Inflammatory macrophage treated with lipopolysaccharide for 1 hour (primary cell): ENCODE measurements at regions not wholly inside any gene's neighbourhood (a gene's known extent, or its start where the extent isn't known, plus 50 kb on each side); places are given as distances from the start of the nearest gene placed in this dataset.

Source experiments
- DNase-seq, 2 donors: peaks; one replicate each; pipeline ENCODE4 v3.0.0-alpha.2; 2020 to 2022

GRCh38 chr5:167512111-167512510, 779.3 kb upstream of the WWC1 start:
- DNase-seq: no peak

DNA sequence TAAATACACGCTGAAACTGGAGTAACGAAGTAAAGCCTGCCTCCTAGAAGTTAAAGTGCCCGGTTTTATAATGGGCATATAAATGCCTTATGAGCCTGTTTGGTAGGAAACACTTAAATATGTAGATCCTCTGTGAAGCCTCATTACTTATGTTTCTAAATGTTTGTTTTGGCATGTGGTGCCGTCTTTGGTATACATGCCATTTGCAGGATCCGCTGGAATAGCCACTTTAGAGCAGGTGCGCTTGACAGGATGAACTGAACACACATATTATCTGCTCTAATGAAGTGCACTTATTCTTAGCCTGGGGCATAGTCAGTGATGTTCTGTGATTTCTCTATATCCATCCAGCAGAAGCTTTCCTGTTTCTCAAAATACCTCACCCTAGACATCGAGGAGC, 778.1 kb upstream of the WWC1 start:
- DNase-seq: no peak

- DNase-seq: no peak
Measured at GRCh38 chr5:167514461-167514860, 777.0 kb upstream of the WWC1 start.

DNA sequence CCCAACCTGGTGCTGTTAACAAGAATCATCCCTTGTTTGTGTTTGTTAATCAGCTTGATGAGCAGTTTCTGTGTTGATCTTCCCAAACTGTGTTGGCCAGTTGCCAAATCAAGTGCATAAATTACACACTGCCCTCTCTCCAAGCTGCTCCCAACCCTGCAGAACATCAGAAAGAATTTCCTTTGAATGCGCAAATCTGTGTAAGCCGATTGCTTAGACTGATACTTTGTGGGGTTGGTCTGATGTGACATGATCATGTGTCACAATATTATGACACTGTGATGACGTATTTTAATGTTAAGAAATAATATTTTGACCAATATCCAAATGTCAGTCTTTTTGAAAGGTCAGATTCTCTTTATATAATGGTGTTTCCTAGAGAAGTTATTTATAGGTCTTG, 766.4 kb upstream of the WWC1 start:
- no peak for DNase-seq

DNA sequence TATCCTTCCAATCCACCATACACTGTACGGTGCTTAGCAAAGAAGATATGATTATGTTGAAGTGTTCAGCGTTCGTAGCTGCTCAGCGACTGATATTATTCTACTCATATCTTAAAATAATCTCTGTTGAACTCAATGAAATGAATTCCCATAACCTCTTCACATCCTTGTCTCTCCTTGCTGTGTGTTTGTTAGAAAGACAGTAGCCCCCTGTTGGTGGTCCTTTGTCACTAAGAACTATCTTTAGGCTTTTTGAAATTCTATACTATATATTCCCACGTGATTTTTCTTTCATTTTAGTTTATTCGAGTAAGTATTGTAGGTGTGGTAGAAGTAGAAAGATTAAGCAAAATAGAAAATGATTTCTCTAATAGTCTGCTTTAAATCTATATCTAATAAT, 762.8 kb upstream of the WWC1 start:
- DNase-seq: no peak

DNA sequence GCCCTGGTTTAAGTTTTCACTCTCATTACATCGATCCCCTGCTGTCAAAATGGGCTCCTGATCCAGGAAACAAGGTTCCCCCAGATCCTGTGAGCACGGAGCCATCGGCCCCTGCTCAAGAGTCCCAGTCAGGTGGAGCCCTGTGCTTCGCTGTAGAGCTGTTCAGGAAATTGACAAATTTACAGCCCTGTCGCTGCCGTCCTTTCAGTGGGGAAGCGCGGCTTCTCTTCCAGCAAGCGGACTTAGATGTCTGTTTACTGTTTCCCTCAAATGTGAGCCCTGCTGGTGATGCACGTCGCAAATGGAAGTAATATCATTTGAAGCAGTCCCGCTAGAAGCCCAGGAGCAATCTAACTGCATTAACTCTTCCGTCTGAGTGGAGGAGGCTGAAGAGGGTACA, 760.9 kb upstream of the WWC1 start:
- DNase-seq: no peak

DNA sequence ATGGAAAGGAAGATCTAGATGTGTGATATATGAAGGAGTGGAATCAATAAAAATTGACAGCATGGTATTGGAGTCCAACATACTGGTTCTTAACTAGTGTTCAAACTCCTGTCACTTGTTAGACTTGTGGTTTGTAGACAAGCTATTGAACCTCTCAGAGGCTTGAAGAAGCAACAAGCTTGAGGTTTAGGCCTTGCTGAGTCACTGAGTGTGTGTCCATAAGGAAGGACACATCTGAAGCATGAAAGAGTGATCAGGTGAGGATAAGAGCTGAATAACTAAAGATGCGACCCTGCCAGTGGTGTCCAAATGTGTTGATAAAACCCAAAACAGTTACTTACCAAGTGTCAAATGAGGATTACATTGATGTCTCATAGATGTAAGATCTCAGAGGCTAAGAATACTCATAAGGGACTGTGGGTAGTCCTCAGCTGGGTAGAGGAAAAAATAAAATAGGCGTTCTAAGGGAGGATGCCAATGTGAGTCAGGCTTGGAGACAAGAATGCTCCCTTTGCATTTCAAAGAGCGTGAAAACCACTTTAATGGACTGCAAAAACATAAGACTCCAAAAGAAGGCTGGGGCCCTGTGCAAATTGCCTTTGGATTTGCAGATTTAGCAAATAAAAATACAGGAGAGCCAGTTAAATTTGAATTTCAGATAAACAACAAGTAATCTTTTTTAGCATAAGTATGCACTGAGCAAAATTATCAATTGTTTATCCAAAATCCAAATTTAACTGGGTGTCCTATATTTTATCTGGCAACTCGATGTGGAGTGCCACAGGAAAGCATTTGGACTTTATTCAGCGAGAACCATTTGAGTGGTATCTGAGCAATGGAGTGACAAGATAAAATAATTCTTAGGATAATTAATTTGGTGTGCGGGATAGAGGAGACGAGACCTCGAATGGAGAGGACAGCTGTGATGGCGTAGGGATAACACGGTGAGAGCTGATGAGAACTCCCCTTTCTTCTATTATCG, 757.3 kb upstream of the WWC1 start:
- DNase-seq: no peak

GRCh38 chr5:167539747-167540146, 751.7 kb upstream of the WWC1 start:
- DNase-seq: no peak

DNA sequence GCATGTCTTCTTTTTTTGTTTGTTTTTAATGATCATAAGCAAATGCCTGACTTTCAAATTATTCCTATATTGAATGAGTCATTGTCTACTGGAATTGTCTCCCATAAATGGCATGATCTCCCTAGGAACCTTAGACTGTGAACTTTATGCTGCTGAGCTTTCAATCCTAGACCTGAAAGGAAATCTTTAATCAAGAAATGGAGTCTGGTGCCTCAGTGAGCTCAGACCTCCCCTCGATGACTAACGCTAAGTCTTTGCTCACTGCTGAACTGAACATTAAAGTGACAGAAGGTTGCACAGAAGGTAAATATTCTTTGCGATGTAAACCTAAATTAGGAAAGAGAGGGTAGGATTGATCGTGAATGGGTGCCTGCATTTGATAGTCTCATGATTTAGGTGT, 745.2 kb upstream of the WWC1 start:
- no peak for DNase-seq

DNA sequence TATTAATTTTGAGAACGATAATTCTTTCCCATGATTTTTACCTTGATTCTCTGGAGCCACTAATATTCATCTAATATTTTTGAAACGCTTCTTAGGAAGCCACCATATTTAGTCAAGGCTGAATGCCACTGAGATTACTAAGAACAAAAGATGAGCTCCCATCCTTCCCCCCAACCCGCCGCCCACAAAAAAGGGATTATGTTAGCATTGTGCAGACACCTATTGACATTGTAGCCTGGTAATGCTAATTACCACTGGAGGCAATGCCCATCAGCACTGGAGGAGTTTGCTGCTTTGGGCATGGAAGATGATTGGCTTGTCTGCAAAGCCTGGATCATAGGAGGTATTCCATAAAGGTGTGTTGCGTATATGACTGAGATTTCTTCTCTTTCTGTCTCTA, 739.1 kb upstream of the WWC1 start:
- no peak for DNase-seq

DNA sequence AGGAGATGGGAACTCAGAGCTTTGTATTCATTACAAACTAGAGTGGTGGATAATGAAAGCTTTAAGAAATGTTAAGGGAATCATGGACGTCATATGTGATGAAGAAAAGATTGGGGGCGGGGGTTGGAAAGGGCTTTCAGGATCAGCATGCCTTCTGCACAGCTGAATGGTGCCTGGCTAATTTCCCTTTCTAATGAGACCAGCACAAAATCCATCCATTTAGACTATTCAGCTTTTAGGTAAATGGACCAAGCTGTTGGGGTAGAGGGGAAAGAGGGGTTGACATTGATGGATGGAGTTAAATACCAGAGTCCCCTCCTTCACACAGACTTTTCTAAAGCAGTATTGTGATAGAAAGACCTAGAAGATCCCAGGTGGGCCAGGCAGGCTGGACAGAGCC, 737.9 kb upstream of the WWC1 start:
- no peak for DNase-seq

GRCh38 chr5:167554564-167555290, 736.7 kb upstream of the WWC1 start:
- DNase-seq: no peak

DNA sequence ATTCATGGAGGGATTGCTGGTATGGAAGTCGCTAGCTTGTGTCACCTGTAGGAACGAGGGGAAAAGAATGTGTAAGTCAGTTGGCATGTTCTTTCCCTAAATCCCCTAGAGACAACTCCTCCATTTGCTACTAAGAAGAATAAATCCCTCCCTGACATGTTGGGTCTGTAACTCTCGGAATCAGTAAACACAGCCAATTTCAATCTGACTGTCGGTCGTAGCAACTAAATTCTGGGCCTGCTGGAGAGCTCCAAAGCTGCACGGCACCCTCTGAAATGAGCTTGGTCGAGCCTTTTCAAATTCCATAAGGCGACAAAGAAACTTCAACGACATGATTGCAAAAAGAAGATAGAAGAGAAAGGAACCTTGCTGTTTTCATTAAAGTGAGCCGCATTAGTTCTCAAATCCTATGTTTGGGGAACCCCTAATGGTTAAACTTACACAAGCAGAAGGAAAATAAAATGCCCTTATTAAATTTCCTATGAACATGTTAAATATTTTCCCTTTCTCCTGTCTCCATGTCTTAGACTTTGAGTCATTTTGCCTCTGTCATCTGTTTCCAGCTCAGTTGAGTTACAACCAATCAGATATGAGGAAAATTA, 735.8 kb upstream of the WWC1 start:
- DNase-seq: no peak

GRCh38 chr5:167557359-167557758, 734.1 kb upstream of the WWC1 start:
- DNase-seq: no peak

DNA sequence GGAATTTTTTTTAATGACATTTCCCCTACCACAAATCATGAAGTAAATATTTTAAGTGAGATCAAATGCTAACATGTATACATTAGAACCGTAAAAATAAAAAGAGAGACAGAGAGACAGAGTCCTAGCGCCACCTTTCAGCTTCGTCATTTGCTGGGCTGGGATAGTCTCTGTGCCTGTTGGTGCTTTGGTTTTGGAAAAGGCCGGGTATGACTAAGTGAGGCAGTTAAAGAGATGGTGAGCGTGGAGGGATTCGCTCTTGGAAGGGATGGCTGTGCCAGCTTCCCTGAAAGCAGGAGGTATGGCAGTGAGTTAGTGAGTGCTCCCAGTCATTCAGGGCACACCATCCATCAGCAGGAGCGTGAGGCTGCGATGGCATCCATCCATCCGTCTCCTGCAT, 729.6 kb upstream of the WWC1 start:
- no peak for DNase-seq

- DNase-seq: no peak
Measured at GRCh38 chr5:167564275-167564674, 727.2 kb upstream of the WWC1 start.

- DNase-seq: no peak
Measured at GRCh38 chr5:167565189-167565954, 726.1 kb upstream of the WWC1 start.

- DNase-seq: no peak
Measured at GRCh38 chr5:167570431-167570830, 721.0 kb upstream of the WWC1 start.

DNA sequence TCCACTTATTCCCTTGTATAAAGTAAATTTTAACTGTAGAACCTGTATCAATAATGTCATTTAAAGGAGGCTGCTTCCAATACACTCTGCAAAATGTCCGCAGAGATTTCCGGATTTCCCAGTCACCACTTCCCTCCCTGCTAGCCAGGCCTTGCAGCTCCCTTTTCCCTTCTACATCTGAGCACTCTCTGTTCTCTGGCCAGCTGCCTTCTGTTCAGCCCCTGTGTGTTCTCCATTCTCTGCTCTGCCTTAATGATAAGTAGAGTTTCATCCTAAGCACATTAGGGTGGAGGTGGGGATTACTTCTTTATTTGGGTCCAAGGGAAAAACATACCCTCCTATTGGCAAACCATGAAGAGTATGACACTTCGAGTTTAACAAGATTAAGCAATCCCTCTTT, 719.6 kb upstream of the WWC1 start:
- DNase-seq: no peak

DNA sequence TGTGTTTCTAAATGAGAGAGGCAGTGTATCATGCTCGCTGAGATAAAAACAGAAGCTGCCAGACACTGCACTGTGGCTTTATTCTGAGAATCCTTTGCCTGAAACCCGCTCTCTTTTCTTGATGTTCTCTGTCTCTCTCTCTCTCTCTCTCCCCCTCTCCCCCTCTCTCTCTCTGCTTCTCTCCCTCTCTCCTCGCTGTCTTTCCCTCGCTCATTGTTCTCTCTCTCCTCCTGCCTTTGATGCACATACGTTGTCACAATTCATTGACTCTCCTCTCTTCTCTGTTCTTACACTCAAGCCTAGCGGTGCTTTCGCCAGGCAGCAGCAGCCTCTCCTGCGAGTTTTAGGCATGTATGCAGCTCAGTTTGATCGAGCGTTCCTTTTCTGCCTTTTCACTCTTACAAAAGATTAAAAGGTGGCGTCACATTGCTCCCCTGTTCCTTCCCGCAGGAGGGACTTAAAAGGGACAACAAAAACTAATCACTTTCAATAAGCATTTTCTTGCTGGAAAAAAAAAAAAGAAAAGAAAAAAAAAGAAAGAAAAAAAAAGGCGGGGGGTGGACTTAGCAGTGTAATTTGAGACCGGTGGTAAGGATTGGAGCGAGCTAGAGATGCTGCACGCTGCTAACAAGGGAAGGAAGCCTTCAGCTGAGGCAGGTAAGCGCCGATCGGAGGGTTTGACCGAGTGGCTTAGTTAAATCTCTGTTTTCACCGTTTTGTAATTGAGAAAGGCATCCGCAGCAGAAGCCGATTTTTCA, 717.9 kb upstream of the WWC1 start:
- no peak for DNase-seq

GRCh38 chr5:167574464-167574863, 717.0 kb upstream of the WWC1 start:
- no peak for DNase-seq

DNA sequence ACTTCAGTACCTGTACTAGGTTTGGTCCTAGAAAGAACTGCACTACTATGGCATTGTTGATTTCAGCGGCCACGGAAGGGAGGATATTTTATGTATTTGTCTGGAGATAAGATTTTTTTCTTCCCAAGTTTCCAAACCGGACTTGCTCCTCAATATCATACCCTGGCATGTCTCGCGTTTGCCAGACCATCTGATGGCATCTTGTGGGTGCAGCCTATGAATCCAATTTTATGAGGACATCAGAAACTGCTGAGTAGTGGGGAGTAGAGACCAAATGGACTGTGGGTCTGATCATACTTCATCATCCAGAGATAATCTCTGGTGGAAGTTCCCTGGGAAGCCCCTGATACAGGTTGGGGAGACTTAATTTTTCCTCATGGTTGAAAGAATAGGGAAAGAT, 716.1 kb upstream of the WWC1 start:
- DNase-seq: no peak
